ENCODE measurements at regions not wholly inside any gene's neighbourhood (a gene's known extent, or its start where the extent isn't known, plus 50 kb on each side); places are given as distances from the start of the nearest gene placed in this dataset.

DNA sequence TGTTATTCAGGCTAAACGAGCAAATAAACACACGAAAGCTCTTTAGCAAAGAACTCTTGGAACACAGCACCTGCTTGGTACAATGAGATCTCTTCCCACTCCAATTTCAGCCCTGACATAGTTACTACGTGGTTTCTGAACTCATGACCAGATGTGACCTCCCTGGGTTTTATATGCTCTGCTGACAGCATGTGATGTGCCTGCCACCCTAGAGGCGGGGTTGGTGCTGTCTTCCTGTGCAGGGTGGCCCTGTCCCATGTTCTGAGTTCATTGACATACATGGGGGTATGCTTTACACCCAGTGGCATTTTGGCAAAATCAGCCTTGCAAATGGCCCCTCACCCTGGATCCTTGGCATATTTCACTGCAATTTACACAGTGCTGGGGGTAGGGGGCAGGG lies 475.3 kb upstream of the ZFHX3 start:
- TF ChIP-seq, protein P1, sequence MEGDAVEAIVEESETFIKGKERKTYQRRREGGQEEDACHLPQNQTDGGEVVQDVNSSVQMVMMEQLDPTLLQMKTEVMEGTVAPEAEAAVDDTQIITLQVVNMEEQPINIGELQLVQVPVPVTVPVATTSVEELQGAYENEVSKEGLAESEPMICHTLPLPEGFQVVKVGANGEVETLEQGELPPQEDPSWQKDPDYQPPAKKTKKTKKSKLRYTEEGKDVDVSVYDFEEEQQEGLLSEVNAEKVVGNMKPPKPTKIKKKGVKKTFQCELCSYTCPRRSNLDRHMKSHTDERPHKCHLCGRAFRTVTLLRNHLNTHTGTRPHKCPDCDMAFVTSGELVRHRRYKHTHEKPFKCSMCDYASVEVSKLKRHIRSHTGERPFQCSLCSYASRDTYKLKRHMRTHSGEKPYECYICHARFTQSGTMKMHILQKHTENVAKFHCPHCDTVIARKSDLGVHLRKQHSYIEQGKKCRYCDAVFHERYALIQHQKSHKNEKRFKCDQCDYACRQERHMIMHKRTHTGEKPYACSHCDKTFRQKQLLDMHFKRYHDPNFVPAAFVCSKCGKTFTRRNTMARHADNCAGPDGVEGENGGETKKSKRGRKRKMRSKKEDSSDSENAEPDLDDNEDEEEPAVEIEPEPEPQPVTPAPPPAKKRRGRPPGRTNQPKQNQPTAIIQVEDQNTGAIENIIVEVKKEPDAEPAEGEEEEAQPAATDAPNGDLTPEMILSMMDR (conservative IDR thresholded peaks at IDR 0.05; ENCODE audit: low read depth, low read length), result no peak
- TF ChIP-seq EZH2 (IDR thresholded peaks at IDR 0.05; ENCODE audit: low read length, unreplicated experiment) (no peak), EZH2phosphoT487 (IDR thresholded peaks at IDR 0.05; ENCODE audit: borderline replicate concordance, low read length) (no peak)

Measured in PC-3 (cell line).